ENCODE measurements at regions not wholly inside any gene's neighbourhood (a gene's known extent, or its start where the extent isn't known, plus 50 kb on each side); places are given as distances from the start of the nearest gene placed in this dataset.

DNA sequence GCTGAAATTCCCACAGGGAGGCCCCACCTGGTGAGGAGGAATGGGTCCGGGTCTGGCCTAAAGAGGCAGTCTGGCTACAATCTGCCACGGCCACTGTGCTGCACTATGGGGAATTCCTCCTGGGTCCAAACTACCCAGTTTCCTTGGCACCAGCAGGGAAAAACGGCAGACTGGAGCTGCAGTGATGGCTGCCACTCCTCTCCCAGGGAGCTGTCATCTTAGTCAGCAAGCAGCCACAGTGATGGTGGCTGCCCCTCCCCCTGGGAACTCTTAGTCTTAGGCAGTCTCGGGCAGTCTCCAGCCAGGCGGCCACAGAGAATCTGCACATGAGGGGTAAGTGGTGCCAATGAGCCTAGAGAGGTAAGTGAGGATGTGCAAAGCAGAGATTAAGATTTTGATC is 205.8 kb downstream of the TMEM38B start:
- TF ChIP-seq CBFB (CRISPR knock-in tag; IDR thresholded peaks at IDR 0.05; ENCODE audit: low read depth) (no peak), GRHL2 (CRISPR knock-in tag; IDR thresholded peaks at IDR 0.05; ENCODE audit: insufficient replicate concordance, severe bottlenecking) (no peak), TEAD4 (CRISPR knock-in tag; IDR thresholded peaks at IDR 0.05) (no peak), ESRRA (CRISPR knock-in tag; IDR thresholded peaks at IDR 0.05; ENCODE audit: borderline replicate concordance) (no peak), FOXP1 (CRISPR knock-in tag; IDR thresholded peaks at IDR 0.05; ENCODE audit: borderline replicate concordance) (no peak), NFATC4 (CRISPR knock-in tag; IDR thresholded peaks at IDR 0.05) (no peak), CREB1 (CRISPR knock-in tag; IDR thresholded peaks at IDR 0.05) (no peak)
- TF ChIP-seq, protein P1, sequence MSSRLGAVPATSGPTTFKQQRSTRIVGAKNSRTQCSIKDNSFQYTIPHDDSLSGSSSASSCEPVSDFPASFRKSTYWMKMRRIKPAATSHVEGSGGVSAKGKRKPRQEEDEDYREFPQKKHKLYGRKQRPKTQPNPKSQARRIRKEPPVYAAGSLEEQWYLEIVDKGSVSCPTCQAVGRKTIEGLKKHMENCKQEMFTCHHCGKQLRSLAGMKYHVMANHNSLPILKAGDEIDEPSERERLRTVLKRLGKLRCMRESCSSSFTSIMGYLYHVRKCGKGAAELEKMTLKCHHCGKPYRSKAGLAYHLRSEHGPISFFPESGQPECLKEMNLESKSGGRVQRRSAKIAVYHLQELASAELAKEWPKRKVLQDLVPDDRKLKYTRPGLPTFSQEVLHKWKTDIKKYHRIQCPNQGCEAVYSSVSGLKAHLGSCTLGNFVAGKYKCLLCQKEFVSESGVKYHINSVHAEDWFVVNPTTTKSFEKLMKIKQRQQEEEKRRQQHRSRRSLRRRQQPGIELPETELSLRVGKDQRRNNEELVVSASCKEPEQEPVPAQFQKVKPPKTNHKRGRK (CRISPR knock-in tag; IDR thresholded peaks at IDR 0.05; ENCODE audit: borderline replicate concordance): no peak
- TF ChIP-seq, protein P2, sequence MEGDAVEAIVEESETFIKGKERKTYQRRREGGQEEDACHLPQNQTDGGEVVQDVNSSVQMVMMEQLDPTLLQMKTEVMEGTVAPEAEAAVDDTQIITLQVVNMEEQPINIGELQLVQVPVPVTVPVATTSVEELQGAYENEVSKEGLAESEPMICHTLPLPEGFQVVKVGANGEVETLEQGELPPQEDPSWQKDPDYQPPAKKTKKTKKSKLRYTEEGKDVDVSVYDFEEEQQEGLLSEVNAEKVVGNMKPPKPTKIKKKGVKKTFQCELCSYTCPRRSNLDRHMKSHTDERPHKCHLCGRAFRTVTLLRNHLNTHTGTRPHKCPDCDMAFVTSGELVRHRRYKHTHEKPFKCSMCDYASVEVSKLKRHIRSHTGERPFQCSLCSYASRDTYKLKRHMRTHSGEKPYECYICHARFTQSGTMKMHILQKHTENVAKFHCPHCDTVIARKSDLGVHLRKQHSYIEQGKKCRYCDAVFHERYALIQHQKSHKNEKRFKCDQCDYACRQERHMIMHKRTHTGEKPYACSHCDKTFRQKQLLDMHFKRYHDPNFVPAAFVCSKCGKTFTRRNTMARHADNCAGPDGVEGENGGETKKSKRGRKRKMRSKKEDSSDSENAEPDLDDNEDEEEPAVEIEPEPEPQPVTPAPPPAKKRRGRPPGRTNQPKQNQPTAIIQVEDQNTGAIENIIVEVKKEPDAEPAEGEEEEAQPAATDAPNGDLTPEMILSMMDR (IDR thresholded peaks at IDR 0.05): no peak
- TF ChIP-seq, protein P3, sequence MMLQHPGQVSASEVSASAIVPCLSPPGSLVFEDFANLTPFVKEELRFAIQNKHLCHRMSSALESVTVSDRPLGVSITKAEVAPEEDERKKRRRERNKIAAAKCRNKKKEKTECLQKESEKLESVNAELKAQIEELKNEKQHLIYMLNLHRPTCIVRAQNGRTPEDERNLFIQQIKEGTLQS (CRISPR knock-in tag; conservative IDR thresholded peaks at IDR 0.05): no peak
- TF ChIP-seq, protein P4, sequence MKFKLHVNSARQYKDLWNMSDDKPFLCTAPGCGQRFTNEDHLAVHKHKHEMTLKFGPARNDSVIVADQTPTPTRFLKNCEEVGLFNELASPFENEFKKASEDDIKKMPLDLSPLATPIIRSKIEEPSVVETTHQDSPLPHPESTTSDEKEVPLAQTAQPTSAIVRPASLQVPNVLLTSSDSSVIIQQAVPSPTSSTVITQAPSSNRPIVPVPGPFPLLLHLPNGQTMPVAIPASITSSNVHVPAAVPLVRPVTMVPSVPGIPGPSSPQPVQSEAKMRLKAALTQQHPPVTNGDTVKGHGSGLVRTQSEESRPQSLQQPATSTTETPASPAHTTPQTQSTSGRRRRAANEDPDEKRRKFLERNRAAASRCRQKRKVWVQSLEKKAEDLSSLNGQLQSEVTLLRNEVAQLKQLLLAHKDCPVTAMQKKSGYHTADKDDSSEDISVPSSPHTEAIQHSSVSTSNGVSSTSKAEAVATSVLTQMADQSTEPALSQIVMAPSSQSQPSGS (CRISPR knock-in tag; IDR thresholded peaks at IDR 0.05; ENCODE audit: borderline replicate concordance, low read depth): no peak
- TF ChIP-seq, protein P5, sequence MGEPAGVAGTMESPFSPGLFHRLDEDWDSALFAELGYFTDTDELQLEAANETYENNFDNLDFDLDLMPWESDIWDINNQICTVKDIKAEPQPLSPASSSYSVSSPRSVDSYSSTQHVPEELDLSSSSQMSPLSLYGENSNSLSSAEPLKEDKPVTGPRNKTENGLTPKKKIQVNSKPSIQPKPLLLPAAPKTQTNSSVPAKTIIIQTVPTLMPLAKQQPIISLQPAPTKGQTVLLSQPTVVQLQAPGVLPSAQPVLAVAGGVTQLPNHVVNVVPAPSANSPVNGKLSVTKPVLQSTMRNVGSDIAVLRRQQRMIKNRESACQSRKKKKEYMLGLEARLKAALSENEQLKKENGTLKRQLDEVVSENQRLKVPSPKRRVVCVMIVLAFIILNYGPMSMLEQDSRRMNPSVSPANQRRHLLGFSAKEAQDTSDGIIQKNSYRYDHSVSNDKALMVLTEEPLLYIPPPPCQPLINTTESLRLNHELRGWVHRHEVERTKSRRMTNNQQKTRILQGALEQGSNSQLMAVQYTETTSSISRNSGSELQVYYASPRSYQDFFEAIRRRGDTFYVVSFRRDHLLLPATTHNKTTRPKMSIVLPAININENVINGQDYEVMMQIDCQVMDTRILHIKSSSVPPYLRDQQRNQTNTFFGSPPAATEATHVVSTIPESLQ (CRISPR knock-in tag; IDR thresholded peaks at IDR 0.05): no peak
- TF ChIP-seq, protein P6, sequence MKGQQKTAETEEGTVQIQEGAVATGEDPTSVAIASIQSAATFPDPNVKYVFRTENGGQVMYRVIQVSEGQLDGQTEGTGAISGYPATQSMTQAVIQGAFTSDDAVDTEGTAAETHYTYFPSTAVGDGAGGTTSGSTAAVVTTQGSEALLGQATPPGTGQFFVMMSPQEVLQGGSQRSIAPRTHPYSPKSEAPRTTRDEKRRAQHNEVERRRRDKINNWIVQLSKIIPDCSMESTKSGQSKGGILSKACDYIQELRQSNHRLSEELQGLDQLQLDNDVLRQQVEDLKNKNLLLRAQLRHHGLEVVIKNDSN (CRISPR knock-in tag; IDR thresholded peaks at IDR 0.05): no peak

All from WTC11 (cell line).